Mesendoderm (in vitro differentiated cells): ENCODE measurements at regions not wholly inside any gene's neighbourhood (a gene's known extent, or its start where the extent isn't known, plus 50 kb on each side); places are given as distances from the start of the nearest gene placed in this dataset.

Experiments used
- DNase-seq: peaks from one replicate; pipeline ENCODE4 v3.0.0; 2013
- H2AK5ac ChIP-seq: 2 replicates; pipeline ENCODE4 v1.6.1; 2013; ENCODE audit warnings: low read length, inconsistent platforms
- H2BK120ac ChIP-seq: 2 replicates; pipeline ENCODE4 v1.6.1; 2013; ENCODE audit warnings: low read depth, mild to moderate bottlenecking, low read length, moderate library complexity, mixed read lengths
- H2BK15ac ChIP-seq: replicated peaks from 2 replicates; pipeline ENCODE4 v1.6.1; 2013; ENCODE audit warnings: low read depth, mild to moderate bottlenecking, moderate library complexity
- H2BK5ac ChIP-seq: 2 replicates; pipeline ENCODE4 v1.6.1; 2013; ENCODE audit warnings: low read length, inconsistent platforms
- H3K18ac ChIP-seq: 2 replicates; pipeline ENCODE4 v1.6.1; 2013; ENCODE audit warnings: mild to moderate bottlenecking, low read length, mixed read lengths
- H3K23ac ChIP-seq: one replicate; pipeline ENCODE4 v1.6.1; 2013; ENCODE audit warnings: low read length
- H3K27ac ChIP-seq: 2 replicates; pipeline ENCODE4 v1.5.1; 2013; ENCODE audit warnings: low read depth, mild to moderate bottlenecking, inconsistent platforms, low read length, moderate library complexity
- H3K27me3 ChIP-seq: 2 replicates; pipeline ENCODE4 v1.6.1; 2013; ENCODE audit warnings: low read length, control low read depth, mild to moderate bottlenecking, inconsistent platforms; ENCODE audit not compliant: insufficient read depth, poor library complexity
- H3K36me3 ChIP-seq: 2 replicates; pipeline ENCODE4 v1.6.1; 2013; ENCODE audit warnings: low read length, inconsistent platforms; ENCODE audit not compliant: control insufficient read depth, insufficient read depth
- H3K4ac ChIP-seq: one replicate; pipeline ENCODE4 v1.6.1; 2013; ENCODE audit warnings: low read depth, mild to moderate bottlenecking, low read length, moderate library complexity
- H3K4me1 ChIP-seq: 2 replicates; pipeline ENCODE4 v1.6.1; 2013; ENCODE audit warnings: low read depth, low read length, inconsistent platforms; ENCODE audit not compliant: control insufficient read depth
- H3K4me2 ChIP-seq: 2 replicates; pipeline ENCODE4 v1.6.1; 2013; ENCODE audit warnings: low read length
- H3K4me3 ChIP-seq: 2 replicates; pipeline ENCODE4 v1.5.1; 2013; ENCODE audit warnings: mild to moderate bottlenecking, low read length
- H3K56ac ChIP-seq: one replicate; pipeline ENCODE4 v1.6.1; 2013; ENCODE audit warnings: low read length
- H3K79me1 ChIP-seq: 2 replicates; pipeline ENCODE4 v1.6.1; 2013; ENCODE audit warnings: low read length, inconsistent platforms
- H3K79me2 ChIP-seq: 2 replicates; pipeline ENCODE4 v1.6.1; 2013; ENCODE audit warnings: mild to moderate bottlenecking, low read length; ENCODE audit not compliant: control insufficient read depth, insufficient read depth
- H3K9ac ChIP-seq: 2 replicates; pipeline ENCODE4 v1.6.1; 2013; ENCODE audit warnings: low read length, inconsistent platforms
- H4K5ac ChIP-seq: one replicate; pipeline ENCODE4 v1.6.1; 2013; ENCODE audit warnings: low read length
- H4K8ac ChIP-seq: one replicate; pipeline ENCODE4 v1.6.1; 2013; ENCODE audit warnings: low read depth, mild to moderate bottlenecking, control low read depth, low read length, moderate library complexity
- WGBS: extraction: QIAGEN DNeasy Blood & Tissue Kit; methylation state at CpG from one replicate; pipeline ENCODE4 v1.1.7; 2013; ENCODE audit warnings: low lambda C conversion rate, missing lambda C conversion rate; ENCODE audit not compliant: insufficient coverage; ENCODE audit errors: extremely low coverage; 5-methylcytosine and 5-hydroxymethylcytosine counted together

- H3K9ac ChIP-seq: no peak overlapping the region
- H2BK5ac ChIP-seq: no peak overlapping the region
- no peak overlapping the region for H2BK120ac ChIP-seq
- H3K4me2 ChIP-seq: no peak overlapping the region
- H3K18ac ChIP-seq: no peak overlapping the region
- H2BK15ac ChIP-seq: no peak overlapping the region
- no peaks in the 10 kb centered on the region for H3K27me3 ChIP-seq
- no peak overlapping the region for H3K56ac ChIP-seq
- H3K4ac ChIP-seq: no peak overlapping the region
- H4K5ac ChIP-seq: no peak overlapping the region
- whole genome bisulfite sequencing: no CpG with 5 or more reads among the region's 5 CpGs
- no peak overlapping the region for H2AK5ac ChIP-seq
- H3K4me1 ChIP-seq: no peaks in the 10 kb centered on the region
- H4K8ac ChIP-seq: no peak overlapping the region
- H3K23ac ChIP-seq: no peak overlapping the region
- H3K27ac ChIP-seq: no peak overlapping the region
- H3K79me1 ChIP-seq: no peaks in the 10 kb centered on the region
- DNase-seq: no peak
- H3K79me2 ChIP-seq: no peaks in the 10 kb centered on the region
- no peaks in the 10 kb centered on the region for H3K36me3 ChIP-seq
- no peak overlapping the region for H3K4me3 ChIP-seq
These were observed 416.0 kb downstream of the LRIG3 start for GRCh38 chr12:58504143-58504938.

DNA sequence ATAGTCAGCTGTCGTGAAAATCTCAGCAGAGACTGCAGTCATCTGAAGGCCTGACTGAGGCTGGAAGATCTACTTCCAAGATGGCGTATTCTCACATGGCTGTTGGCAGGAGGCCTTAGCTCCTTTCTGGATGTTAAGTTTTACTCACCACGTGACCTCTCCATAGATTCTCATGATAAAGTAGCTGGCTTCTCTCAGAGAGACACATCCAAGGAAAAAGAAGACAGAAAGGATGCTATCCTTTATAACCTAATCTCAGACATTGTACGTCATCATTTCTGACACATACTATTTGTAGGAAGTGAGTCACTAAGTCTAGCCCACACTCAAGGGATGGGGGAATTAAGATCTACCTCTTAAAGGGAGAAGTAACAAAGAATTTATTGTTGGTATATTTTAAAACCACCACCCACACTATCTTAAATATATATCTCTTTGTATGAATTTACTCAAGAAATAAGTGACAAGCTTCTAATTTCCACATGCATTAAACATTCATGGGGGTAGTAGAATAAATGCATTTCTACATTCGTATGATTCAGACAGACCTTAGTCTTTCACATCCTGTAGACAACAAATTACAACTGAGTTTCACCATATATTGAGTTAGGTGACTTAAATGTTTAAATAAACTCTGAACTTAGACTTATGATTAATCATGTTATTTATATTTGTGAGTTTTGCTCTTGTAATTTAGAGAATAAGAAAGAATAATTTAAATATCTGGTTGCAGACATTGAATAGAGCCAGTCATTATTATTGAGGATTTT, 411.0 kb downstream of the LRIG3 start:
- H3K79me2 ChIP-seq: no peaks in the 10 kb centered on the region
- no peak overlapping the region for H2BK120ac ChIP-seq
- no peak overlapping the region for H3K23ac ChIP-seq
- no peak for DNase-seq
- no peak overlapping the region for H3K4ac ChIP-seq
- no CpG with 5 or more reads among the region's 5 CpGs for WGBS
- no peak overlapping the region for H3K9ac ChIP-seq
- no peak overlapping the region for H2AK5ac ChIP-seq
- H3K27me3 ChIP-seq: no peaks in the 10 kb centered on the region
- no peaks in the 10 kb centered on the region for H3K79me1 ChIP-seq
- no peak overlapping the region for H3K18ac ChIP-seq
- no peak overlapping the region for H4K5ac ChIP-seq
- H3K36me3 ChIP-seq: no peaks in the 10 kb centered on the region
- H2BK5ac ChIP-seq: no peak overlapping the region
- H4K8ac ChIP-seq: no peak overlapping the region
- no peak overlapping the region for H2BK15ac ChIP-seq
- H3K4me2 ChIP-seq: no peak overlapping the region
- no peak overlapping the region for H3K27ac ChIP-seq
- H3K4me1 ChIP-seq: no peaks in the 10 kb centered on the region
- H3K56ac ChIP-seq: no peak overlapping the region
- H3K4me3 ChIP-seq: no peak overlapping the region

GRCh38 chr12:58513301-58513834, 406.9 kb downstream of the LRIG3 start:
- Histone ChIP-seq H4K5ac (no peak overlapping the region), H2BK15ac (no peak overlapping the region), H3K4ac (no peak overlapping the region), H3K9ac (no peak overlapping the region), H3K79me2 (no peaks in the 10 kb centered on the region), H3K4me3 (no peak overlapping the region), H3K23ac (no peak overlapping the region), H3K56ac (no peak overlapping the region), H3K36me3 (no peaks in the 10 kb centered on the region), H2AK5ac (no peak overlapping the region), H3K18ac (no peak overlapping the region), H3K79me1 (no peaks in the 10 kb centered on the region), H2BK120ac (no peak overlapping the region), H3K4me1 (no peaks in the 10 kb centered on the region), H3K27me3 (no peaks in the 10 kb centered on the region), H2BK5ac (no peak overlapping the region), H4K8ac (no peak overlapping the region), H3K27ac (no peak overlapping the region), H3K4me2 (no peak overlapping the region)
- DNase-seq: no peak
- WGBS: no CpG with 5 or more reads among the region's 4 CpGs

DNA sequence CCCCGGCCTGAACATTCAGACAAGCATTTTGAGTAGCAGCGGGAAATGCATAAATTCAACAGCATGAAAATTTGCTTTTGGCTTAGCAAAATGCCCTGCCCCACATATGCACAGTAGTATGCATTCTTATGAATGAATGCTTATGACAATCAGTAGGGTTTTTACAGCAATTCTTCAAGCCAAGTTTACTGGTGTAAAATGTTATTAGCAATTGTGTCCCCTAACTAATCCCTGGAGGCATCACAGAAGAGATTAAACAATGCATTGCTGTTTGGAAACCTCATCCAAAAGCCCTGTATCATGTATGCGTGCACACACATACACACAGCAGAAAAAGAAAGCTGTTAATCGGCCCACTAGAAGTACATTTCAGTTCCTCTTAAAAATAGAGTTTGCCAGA, 406.5 kb downstream of the LRIG3 start:
- Histone ChIP-seq H2BK120ac (no peak overlapping the region), H3K4me3 (no peak overlapping the region), H2BK5ac (no peak overlapping the region), H3K36me3 (no peaks in the 10 kb centered on the region), H3K18ac (no peak overlapping the region), H3K79me2 (no peaks in the 10 kb centered on the region), H3K4me1 (no peaks in the 10 kb centered on the region), H3K56ac (no peak overlapping the region), H2AK5ac (no peak overlapping the region), H4K8ac (no peak overlapping the region), H2BK15ac (no peak overlapping the region), H3K23ac (no peak overlapping the region), H3K9ac (no peak overlapping the region), H3K79me1 (no peaks in the 10 kb centered on the region), H3K4me2 (no peak overlapping the region), H3K4ac (no peak overlapping the region), H3K27ac (no peak overlapping the region), H3K27me3 (no peaks in the 10 kb centered on the region), H4K5ac (no peak overlapping the region)
- WGBS: no CpG with 5 or more reads among the region's 4 CpGs
- DNase-seq: no peak

GRCh38 chr12:58519839-58520238, 400.5 kb downstream of the LRIG3 start:
- H3K56ac ChIP-seq: no peak overlapping the region
- H4K8ac ChIP-seq: no peak overlapping the region
- H2BK5ac ChIP-seq: no peak overlapping the region
- no peak overlapping the region for H2BK120ac ChIP-seq
- no peak overlapping the region for H4K5ac ChIP-seq
- H2BK15ac ChIP-seq: no peak overlapping the region
- H3K18ac ChIP-seq: no peak overlapping the region
- no peak overlapping the region for H3K4me2 ChIP-seq
- H3K27me3 ChIP-seq: no peaks in the 10 kb centered on the region
- no peaks in the 10 kb centered on the region for H3K79me2 ChIP-seq
- H3K36me3 ChIP-seq: no peaks in the 10 kb centered on the region
- DNase-seq: no peak
- H3K4me1 ChIP-seq: no peaks in the 10 kb centered on the region
- no peak overlapping the region for H3K4me3 ChIP-seq
- no peak overlapping the region for H3K23ac ChIP-seq
- no peak overlapping the region for H3K9ac ChIP-seq
- no CpG with 5 or more reads among the region's 1 CpG for WGBS
- no peak overlapping the region for H2AK5ac ChIP-seq
- H3K79me1 ChIP-seq: no peaks in the 10 kb centered on the region
- H3K27ac ChIP-seq: no peak overlapping the region
- H3K4ac ChIP-seq: no peak overlapping the region
